GM12891 (cell line): ENCODE measurements at regions not wholly inside any gene's neighbourhood (a gene's known extent, or its start where the extent isn't known, plus 50 kb on each side); places are given as distances from the start of the nearest gene placed in this dataset.

ENCODE experiments used
- POLR2A ChIP-seq: IDR thresholded peaks from 2 replicates; pipeline ENCODE4 v1.6.1; 2011; ENCODE audit warnings: low read depth, low read length, control low read depth
- POLR2AphosphoS5 ChIP-seq: IDR thresholded peaks from 2 replicates; pipeline ENCODE4 v1.6.1; 2011; ENCODE audit warnings: low read depth, low read length, control low read depth
- SPI1 ChIP-seq: IDR thresholded peaks from 2 replicates; pipeline ENCODE4 v1.6.1; 2011; ENCODE audit warnings: low read depth, low read length, control low read depth

DNA sequence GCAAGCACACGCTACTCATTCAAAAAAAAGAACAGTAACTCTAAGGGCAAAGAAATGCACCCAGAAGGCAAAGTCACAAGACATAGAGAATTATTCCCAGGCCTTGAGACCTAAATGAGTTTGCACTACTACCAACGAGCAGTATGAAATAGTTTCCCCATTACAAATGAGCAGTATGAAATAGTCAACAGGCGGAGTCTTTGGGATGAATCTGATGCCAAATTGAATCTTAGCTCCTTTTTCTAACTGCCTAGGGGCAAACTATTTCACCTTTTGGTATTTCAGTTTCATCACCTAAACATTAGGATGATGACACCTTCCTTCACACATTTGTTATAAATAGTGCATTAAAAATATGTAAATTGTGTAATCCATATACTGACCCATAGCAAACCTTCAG is 213.0 kb upstream of the FAT4 start:
- TF ChIP-seq POLR2AphosphoS5 = no peak
- TF ChIP-seq POLR2A = no peak
- TF ChIP-seq SPI1 = no peak
